GM06990 (cell line): ENCODE measurements at regions not wholly inside any gene's neighbourhood (a gene's known extent, or its start where the extent isn't known, plus 50 kb on each side); places are given as distances from the start of the nearest gene placed in this dataset.
"Not testable (repeated sequence)": the region's sequence is repeated elsewhere in the genome, so short reads cannot be mapped to it uniquely, and the experiment has no call there.

ENCODE experiments used
- DNase-seq: peaks from one replicate; pipeline ENCODE4 v3.0.0-alpha.2; 2011; ENCODE audit not compliant: insufficient read length; ENCODE audit errors: extremely low read depth
- H3K27me3 ChIP-seq: replicated peaks from 2 replicates; pipeline ENCODE4 v1.6.0; 2011; ENCODE audit warnings: low read length; ENCODE audit not compliant: control insufficient read depth, insufficient read depth
- H3K36me3 ChIP-seq: 2 replicates; pipeline ENCODE4 v1.5.1; 2011; ENCODE audit warnings: low read length; ENCODE audit not compliant: control insufficient read depth, insufficient read depth
- H3K4me3 ChIP-seq: replicated peaks from 2 replicates; pipeline ENCODE4 v1.5.1; 2011; ENCODE audit warnings: low read depth, mild to moderate bottlenecking, control low read depth, low read length
- CTCF ChIP-seq: IDR thresholded peaks from 2 replicates; pipeline ENCODE4 v1.5.1; 2011; ENCODE audit warnings: low read length, control low read depth, mild to moderate bottlenecking, inconsistent platforms; ENCODE audit not compliant: insufficient read depth, poor library complexity, severe bottlenecking

DNA sequence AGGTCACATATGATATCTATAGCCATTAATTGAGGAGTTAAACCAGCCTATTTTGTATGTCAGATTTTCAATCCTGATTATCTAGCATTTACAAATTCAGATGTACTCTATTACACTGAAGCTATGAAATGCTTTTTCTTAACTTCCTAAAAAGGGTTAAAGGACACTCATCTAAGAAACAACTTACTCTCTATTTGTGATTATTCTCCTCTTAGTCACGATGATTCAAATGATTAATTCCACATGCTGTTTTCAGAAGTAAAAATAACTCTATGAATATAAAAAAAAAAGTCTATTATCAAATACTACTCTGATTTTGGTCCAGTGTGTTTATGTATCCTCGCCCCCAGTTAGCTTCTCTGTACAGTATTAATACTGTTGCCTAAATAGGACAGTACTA is 1199.9 kb downstream of the GATA3 start:
- no peak for TF ChIP-seq CTCF
- no peaks in the 10 kb centered on the region for H3K27me3 ChIP-seq
- no peak for DNase-seq
- no peak overlapping the region for H3K4me3 ChIP-seq
- H3K36me3 ChIP-seq = no peaks in the 10 kb centered on the region

DNA sequence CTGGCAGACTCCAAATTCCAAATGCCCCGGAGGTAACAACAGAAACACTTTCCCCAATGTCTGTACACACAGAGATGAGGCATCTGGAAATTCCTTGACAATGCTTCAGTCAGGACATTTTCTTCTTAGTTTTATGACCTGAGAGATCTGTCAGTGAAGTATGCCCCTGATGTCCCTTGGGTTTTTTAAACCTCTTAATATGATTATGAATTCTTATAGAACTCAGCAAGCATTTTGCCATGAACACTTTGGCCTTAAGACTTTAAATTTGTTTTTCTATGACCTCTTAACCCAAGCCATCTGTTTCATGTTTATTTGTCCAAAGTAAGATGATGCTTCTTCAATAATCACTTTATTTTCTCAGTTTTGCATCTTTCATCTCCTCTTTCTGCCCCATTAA is 1206.2 kb downstream of the GATA3 start:
- no peak for TF ChIP-seq CTCF
- no peak for DNase-seq
- H3K4me3 ChIP-seq = no peak overlapping the region

DNA sequence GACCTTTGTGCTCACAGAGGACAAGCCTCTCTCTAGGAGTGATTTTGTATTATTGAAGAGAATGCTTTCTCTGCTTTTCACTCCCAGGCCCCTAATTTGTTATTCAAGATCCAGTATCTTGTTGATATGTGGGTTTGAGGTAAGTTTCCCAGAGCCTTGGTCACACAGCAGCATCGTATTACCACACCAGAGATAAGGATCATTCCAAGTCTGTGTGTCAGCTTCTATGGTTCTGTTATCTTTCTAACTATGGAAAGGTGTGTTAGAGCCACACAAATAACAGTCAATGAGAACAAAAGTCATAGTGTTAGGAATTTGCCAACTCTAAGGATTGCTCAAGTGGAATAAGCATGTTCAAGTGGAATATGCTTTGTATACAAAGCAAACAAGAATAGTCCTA is 1208.3 kb downstream of the GATA3 start:
- Histone ChIP-seq H3K4me3 (no peak overlapping the region), H3K36me3 (no peaks in the 10 kb centered on the region), H3K27me3 (no peaks in the 10 kb centered on the region)
- no peak for TF ChIP-seq CTCF
- DNase-seq = no peak

More for the DNA sequence above, 1206.2 kb downstream of the GATA3 start:
- no peaks in the 10 kb centered on the region for H3K27me3 ChIP-seq
- H3K36me3 ChIP-seq = no peaks in the 10 kb centered on the region

GRCh38 chr10:9268176-9268575 is 1213.7 kb downstream of the GATA3 start:
- Histone ChIP-seq H3K4me3 (no peak overlapping the region), H3K27me3 (peaks cover 1% of the 10 kb centered on the region; the same call in 1 of the 2 replicates), H3K36me3 (no peaks in the 10 kb centered on the region)
- TF ChIP-seq CTCF = no peak
- no peak for DNase-seq

DNA sequence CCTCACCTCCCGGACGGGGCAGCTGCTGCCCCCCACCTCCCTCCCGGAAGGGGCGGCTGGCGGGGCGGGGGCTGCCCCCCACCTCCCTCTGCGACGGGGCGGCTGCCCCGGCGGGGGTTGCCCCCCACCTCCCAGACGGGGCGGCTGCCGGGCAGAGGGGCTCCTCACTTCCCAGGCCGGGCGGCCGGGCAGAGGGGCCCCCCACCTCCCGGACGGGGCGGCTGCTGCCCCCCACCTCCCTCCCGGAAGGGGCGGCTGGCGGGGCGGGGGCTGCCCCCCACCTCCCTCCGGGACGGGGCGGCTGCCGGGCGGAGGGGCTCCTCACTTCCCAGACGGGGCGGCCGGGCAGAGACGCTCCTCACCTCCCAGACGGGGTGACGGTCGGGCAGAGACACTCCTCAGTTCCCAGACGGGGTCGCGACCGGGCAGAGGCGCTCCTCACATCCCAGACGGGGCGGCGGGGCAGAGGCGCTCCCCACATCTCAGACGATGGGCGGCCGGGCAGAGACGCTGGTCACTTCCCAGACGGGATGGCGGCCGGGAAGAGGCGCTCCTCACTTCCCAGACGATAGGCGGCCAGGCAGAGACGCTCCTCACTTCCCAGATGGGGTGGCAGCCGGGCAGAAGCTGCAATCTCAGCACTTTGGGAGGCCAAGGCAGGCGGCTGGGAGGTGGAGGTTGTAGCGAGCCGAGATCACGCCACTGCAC is 1218.8 kb downstream of the GATA3 start:
- not testable (repeated sequence) for H3K36me3 ChIP-seq, DNase-seq, H3K4me3 ChIP-seq, H3K27me3 ChIP-seq

DNA sequence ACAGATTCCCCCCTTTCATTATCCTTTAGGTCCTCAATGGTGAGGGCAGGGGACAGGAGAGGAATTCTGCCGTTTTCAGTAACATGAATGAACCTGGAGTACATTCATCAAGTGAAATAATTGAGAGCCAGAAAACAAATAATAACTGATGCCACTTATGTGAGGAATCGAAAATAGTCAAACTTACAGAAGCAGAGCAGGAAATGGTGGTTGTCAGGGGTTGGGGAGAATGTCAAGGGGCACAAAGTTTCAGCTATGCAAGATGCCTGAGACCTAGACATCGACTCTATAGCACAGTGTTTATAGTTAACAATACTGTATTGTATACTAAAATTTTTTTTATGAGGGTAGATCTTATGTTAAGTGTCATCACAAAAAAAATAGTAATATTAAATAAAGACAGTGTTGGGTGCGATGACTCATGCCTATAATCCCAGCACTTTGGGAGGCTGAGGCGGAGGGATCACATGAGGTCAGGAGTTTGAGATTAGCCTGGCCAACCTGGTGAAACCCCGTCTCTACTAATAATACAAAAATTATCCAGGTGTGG is 1219.8 kb downstream of the GATA3 start:
- H3K4me3 ChIP-seq = no peak overlapping the region
- DNase-seq = no peak
- H3K27me3 ChIP-seq = no peaks in the 10 kb centered on the region
- H3K36me3 ChIP-seq = no peaks in the 10 kb centered on the region
- no peak for TF ChIP-seq CTCF
